Neural progenitor cell (in vitro differentiated cells): ENCODE measurements at regions not wholly inside any gene's neighbourhood (a gene's known extent, or its start where the extent isn't known, plus 50 kb on each side); places are given as distances from the start of the nearest gene placed in this dataset.

Experiments used
- DNase-seq: peaks from one replicate; pipeline ENCODE4 v3.0.0-alpha.2; 2016; ENCODE audit warnings: low spot score
- H2AFZ ChIP-seq: fragments of 200-600 bp; sonication (generic); replicated peaks from 2 replicates; pipeline ENCODE4 v1.6.1; 2016; ENCODE audit warnings: antibody characterized with exemption
- H3F3A ChIP-seq: fragments of 200-600 bp; sonication (generic); 2 replicates; pipeline ENCODE4 v1.6.1; 2016; ENCODE audit warnings: antibody characterized with exemption, low read depth
- H3K27ac ChIP-seq: fragments of 200-600 bp; sonication (generic); 2 replicates; pipeline ENCODE4 v1.5.1; 2016; ENCODE audit warnings: mild to moderate bottlenecking
- H3K27me3 ChIP-seq: fragments of 200-600 bp; sonication (generic); 2 replicates; pipeline ENCODE4 v1.6.1; 2016; ENCODE audit warnings: mild to moderate bottlenecking, moderate library complexity
- H3K36me3 ChIP-seq: fragments of 200-600 bp; sonication (generic); 2 replicates; pipeline ENCODE4 v1.5.1; 2016
- H3K4me1 ChIP-seq: fragments of 200-600 bp; sonication (generic); 2 replicates; pipeline ENCODE4 v1.6.1; 2016; ENCODE audit warnings: mixed run types
- H3K4me2 ChIP-seq: fragments of 200-600 bp; sonication (generic); 2 replicates; pipeline ENCODE4 v1.6.1; 2016
- H3K4me3 ChIP-seq: fragments of 200-600 bp; sonication (generic); 2 replicates; pipeline ENCODE4 v1.5.1; 2016
- H3K79me2 ChIP-seq: fragments of 200-600 bp; sonication (generic); 2 replicates; pipeline ENCODE4 v1.6.1; 2016; ENCODE audit warnings: low read depth
- H3K9ac ChIP-seq: fragments of 200-600 bp; sonication (generic); 2 replicates; pipeline ENCODE4 v1.6.1; 2016
- H3K9me3 ChIP-seq: fragments of 200-600 bp; sonication (generic); 2 replicates; pipeline ENCODE4 v1.5.1; 2016; ENCODE audit warnings: low read depth
- H4K20me1 ChIP-seq: fragments of 200-600 bp; sonication (generic); 2 replicates; pipeline ENCODE4 v1.6.1; 2016; ENCODE audit warnings: low read depth
- H3K27ac Mint-ChIP-seq: 3 replicates; pipeline ENCODE4 v1.8.0; 2021; ENCODE audit warnings: mixed read lengths
- H3K27me3 Mint-ChIP-seq: 2 replicates; pipeline ENCODE4 v1.8.0; 2022; ENCODE audit warnings: low read depth, mild to moderate bottlenecking, inconsistent platforms, moderate library complexity, mixed read lengths; ENCODE audit not compliant: insufficient read depth
- H3K36me3 Mint-ChIP-seq: 3 replicates; pipeline ENCODE4 v1.8.0; 2021; ENCODE audit warnings: mixed read lengths
- H3K4me1 Mint-ChIP-seq: 3 replicates; pipeline ENCODE4 v1.8.0; 2021; ENCODE audit warnings: mixed read lengths
- H3K4me3 Mint-ChIP-seq: 3 replicates; pipeline ENCODE4 v1.8.0; 2021; ENCODE audit warnings: mild to moderate bottlenecking, moderate library complexity, mixed read lengths
- H3K9me3 Mint-ChIP-seq: 3 replicates; pipeline ENCODE4 v1.8.0; 2020; ENCODE audit warnings: mixed read lengths
- EZH2 ChIP-seq: fragments of 200-600 bp; sonication (generic); IDR thresholded peaks from 2 replicates; pipeline ENCODE4 v1.6.1; 2017; ENCODE audit warnings: antibody characterized with exemption, mild to moderate bottlenecking, moderate library complexity
- EZH2phosphoT487 ChIP-seq: fragments of 200-600 bp; sonication (generic); IDR thresholded peaks from 2 replicates; pipeline ENCODE4 v1.6.1; 2017; ENCODE audit warnings: antibody characterized with exemption
- TF ChIP-seq, protein P1 (sequence below): fragments of 200-600 bp; sonication (generic); IDR thresholded peaks from 2 replicates; pipeline ENCODE4 v1.5.1; 2017; ENCODE audit warnings: antibody characterized with exemption, mild to moderate bottlenecking

DNA sequence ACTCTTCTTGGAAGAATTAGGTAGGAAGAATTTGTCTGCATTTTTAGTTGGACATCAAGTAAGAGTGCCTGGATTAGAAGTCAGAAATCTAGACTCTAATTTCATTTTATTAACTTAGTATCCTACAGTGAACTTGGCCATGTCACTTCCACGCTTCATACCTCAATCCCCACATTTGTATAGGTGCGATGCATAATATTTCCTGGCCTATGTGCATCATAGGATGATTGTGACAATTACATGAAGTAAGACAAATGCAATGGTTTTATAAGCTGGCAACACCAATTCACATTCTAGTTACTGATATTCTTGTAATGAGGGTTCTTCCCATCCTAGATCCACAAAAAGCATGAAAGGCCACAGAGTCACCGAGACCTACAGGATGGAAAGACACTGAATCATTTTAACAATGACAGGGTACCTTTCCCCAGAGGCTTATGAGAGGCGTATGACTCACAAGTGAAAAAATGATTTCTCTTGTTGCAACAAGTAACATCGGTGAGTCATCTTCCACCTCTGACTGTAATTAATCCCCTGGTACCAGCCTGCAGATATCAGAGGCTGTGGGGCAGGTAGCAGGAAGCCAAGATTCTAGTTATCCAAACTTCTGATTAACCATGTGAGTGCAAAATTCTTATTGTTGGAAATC, 56.0 kb upstream of the OR5AK2 start:
- H3K9ac ChIP-seq, result no peak overlapping the region
- H3K4me3 ChIP-seq, result no peak overlapping the region
- DNase-seq, result no peak
- no peaks in the 10 kb centered on the region for H3K27me3 ChIP-seq
- TF ChIP-seq, protein P1, sequence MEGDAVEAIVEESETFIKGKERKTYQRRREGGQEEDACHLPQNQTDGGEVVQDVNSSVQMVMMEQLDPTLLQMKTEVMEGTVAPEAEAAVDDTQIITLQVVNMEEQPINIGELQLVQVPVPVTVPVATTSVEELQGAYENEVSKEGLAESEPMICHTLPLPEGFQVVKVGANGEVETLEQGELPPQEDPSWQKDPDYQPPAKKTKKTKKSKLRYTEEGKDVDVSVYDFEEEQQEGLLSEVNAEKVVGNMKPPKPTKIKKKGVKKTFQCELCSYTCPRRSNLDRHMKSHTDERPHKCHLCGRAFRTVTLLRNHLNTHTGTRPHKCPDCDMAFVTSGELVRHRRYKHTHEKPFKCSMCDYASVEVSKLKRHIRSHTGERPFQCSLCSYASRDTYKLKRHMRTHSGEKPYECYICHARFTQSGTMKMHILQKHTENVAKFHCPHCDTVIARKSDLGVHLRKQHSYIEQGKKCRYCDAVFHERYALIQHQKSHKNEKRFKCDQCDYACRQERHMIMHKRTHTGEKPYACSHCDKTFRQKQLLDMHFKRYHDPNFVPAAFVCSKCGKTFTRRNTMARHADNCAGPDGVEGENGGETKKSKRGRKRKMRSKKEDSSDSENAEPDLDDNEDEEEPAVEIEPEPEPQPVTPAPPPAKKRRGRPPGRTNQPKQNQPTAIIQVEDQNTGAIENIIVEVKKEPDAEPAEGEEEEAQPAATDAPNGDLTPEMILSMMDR, result no peak
- TF ChIP-seq EZH2 (no peak), EZH2phosphoT487 (no peak)
- no peaks in the 10 kb centered on the region for H3K9me3 ChIP-seq
- no peaks in the 10 kb centered on the region for H4K20me1 ChIP-seq
- Mint-ChIP-seq H3K4me1 (no peaks in the 10 kb centered on the region), H3K36me3 (no peaks in the 10 kb centered on the region), H3K4me3 (no peak overlapping the region), H3K27ac (no peak overlapping the region), H3K27me3 (no peaks in the 10 kb centered on the region), H3K9me3 (no peaks in the 10 kb centered on the region)
- no peaks in the 10 kb centered on the region for H3K4me1 ChIP-seq
- no peaks in the 10 kb centered on the region for H3F3A ChIP-seq
- H3K27ac ChIP-seq, result no peak overlapping the region
- no peaks in the 10 kb centered on the region for H3K79me2 ChIP-seq
- no peak overlapping the region for H3K4me2 ChIP-seq
- H3K36me3 ChIP-seq, result no peaks in the 10 kb centered on the region
- no peak overlapping the region for H2AFZ ChIP-seq

DNA sequence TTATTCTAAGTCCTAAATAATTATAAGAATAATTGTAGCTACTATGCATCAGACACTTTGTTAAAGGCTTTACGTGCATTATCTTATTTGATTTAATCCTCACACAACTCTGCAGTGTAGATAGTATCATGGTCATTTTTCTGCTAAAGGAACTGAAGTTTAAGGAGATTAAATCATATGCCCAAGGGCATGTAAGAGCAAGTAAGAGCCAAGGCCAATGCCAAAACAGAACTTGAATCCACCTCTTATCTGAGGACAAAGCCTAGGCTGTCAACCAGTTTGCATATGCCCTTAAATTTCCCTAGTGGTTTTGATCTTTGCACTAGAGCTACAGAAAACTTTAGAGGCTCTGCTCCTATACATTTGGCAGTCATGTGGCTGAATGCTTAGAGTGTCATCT, 65.6 kb upstream of the OR5AK2 start:
- Histone ChIP-seq H3K27ac (no peak overlapping the region), H3K36me3 (no peaks in the 10 kb centered on the region), H3K9me3 (no peaks in the 10 kb centered on the region), H3F3A (no peaks in the 10 kb centered on the region), H2AFZ (no peak overlapping the region), H3K9ac (no peak overlapping the region), H3K4me1 (no peaks in the 10 kb centered on the region), H3K4me2 (no peak overlapping the region), H3K4me3 (no peak overlapping the region), H3K79me2 (no peaks in the 10 kb centered on the region), H4K20me1 (no peaks in the 10 kb centered on the region), H3K27me3 (no peaks in the 10 kb centered on the region)
- no peak for DNase-seq
- H3K36me3 Mint-ChIP-seq, result no peaks in the 10 kb centered on the region
- H3K27ac Mint-ChIP-seq, result no peak overlapping the region
- no peaks in the 10 kb centered on the region for H3K27me3 Mint-ChIP-seq
- H3K4me3 Mint-ChIP-seq, result no peak overlapping the region
- no peaks in the 10 kb centered on the region for H3K4me1 Mint-ChIP-seq
- H3K9me3 Mint-ChIP-seq, result no peaks in the 10 kb centered on the region
- TF ChIP-seq, protein P1, result no peak
- TF ChIP-seq EZH2phosphoT487, result no peak
- no peak for TF ChIP-seq EZH2

DNA sequence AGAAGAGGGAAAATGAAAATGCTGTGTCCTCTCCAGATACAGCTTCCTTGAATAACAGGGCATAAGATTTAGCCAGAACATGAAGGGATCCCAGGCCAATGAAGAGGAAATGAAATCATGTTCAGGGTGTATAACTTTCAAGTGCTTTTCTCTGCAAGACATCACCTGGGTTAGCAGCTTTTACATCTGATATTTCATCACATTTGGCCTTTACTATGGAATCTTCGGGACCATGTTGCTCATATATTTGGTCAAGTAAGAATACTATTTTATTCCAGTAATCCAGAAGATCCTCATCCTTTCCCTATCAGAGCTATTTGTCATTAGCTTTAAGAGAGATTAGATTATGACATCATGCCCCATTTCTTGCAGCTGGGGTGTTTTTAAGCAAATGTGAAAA, 66.3 kb upstream of the OR5AK2 start:
- Mint-ChIP-seq H3K9me3 (no peaks in the 10 kb centered on the region), H3K4me3 (no peak overlapping the region), H3K27me3 (no peaks in the 10 kb centered on the region), H3K36me3 (no peaks in the 10 kb centered on the region), H3K27ac (no peak overlapping the region), H3K4me1 (no peaks in the 10 kb centered on the region)
- TF ChIP-seq EZH2phosphoT487 (no peak), EZH2 (no peak)
- TF ChIP-seq, protein P1, result no peak
- H3K79me2 ChIP-seq, result no peaks in the 10 kb centered on the region
- H3K9me3 ChIP-seq, result no peaks in the 10 kb centered on the region
- no peak overlapping the region for H3K4me3 ChIP-seq
- H3K27ac ChIP-seq, result no peak overlapping the region
- no peaks in the 10 kb centered on the region for H4K20me1 ChIP-seq
- DNase-seq, result no peak
- H3K4me2 ChIP-seq, result no peak overlapping the region
- no peak overlapping the region for H3K9ac ChIP-seq
- no peaks in the 10 kb centered on the region for H3K36me3 ChIP-seq
- no peaks in the 10 kb centered on the region for H3K4me1 ChIP-seq
- no peaks in the 10 kb centered on the region for H3K27me3 ChIP-seq
- H2AFZ ChIP-seq, result no peak overlapping the region
- H3F3A ChIP-seq, result no peaks in the 10 kb centered on the region
